Transverse colon (tissue), 4 donors: ENCODE measurements at regions not wholly inside any gene's neighbourhood (a gene's known extent, or its start where the extent isn't known, plus 50 kb on each side); places are given as distances from the start of the nearest gene placed in this dataset.

Experiments used
- DNase-seq: peaks from one replicate; pipeline ENCODE4 v3.0.0-alpha.2; 2019
- H3K27ac ChIP-seq, 4 donors: fragments of 200-600 bp; sonication (generic); 2 replicates each; pipeline ENCODE4 v1.5.1; 2016 to 2018; ENCODE audit warnings: inconsistent platforms in 4 of 4
- H3K27me3 ChIP-seq: fragments of 200-600 bp; sonication (generic); 2 replicates; pipeline ENCODE4 v1.5.1; 2017; ENCODE audit warnings: inconsistent platforms
- H3K36me3 ChIP-seq, 4 donors: fragments of 200-600 bp; sonication (generic); 2 replicates each; pipeline ENCODE4 v1.5.1; 2017 to 2019; ENCODE audit warnings: inconsistent platforms in 4 of 4
- H3K4me1 ChIP-seq, 4 donors: fragments of 200-600 bp; sonication (generic); 2 replicates each; pipeline ENCODE4 v1.5.1; 2017 to 2020; ENCODE audit warnings: inconsistent platforms in 4 of 4
- H3K4me3 ChIP-seq, 4 donors: fragments of 200-600 bp; sonication (generic); 1 replicate in 1 of 4; 2 replicates in 3 of 4; pipeline versions ENCODE4 v1.5.1 to v1.6.1; 2017 to 2019; ENCODE audit warnings: inconsistent platforms in 4 of 4
- H3K9me3 ChIP-seq, 2 donors: fragments of 200-600 bp; sonication (generic); 2 replicates each; pipeline ENCODE4 v1.5.1; 2017 to 2019; ENCODE audit warnings: inconsistent platforms in 2 of 2
- CTCF ChIP-seq, 5 experiments: fragments of 200-600 bp in 3 of 5; fragments of 450-650 bp in 2 of 5; sonication (generic) in 3 of 5; IDR thresholded peaks; 1 replicate in 2 of 5; 2 replicates in 3 of 5; pipeline ENCODE4 v1.5.1; 2016 to 2017; ENCODE audit warnings: antibody characterized with exemption in 5 of 5, inconsistent platforms in 3 of 5, mild to moderate bottlenecking in 2 of 5, moderate library complexity in 1 of 5
- EP300 ChIP-seq: sonication (generic); formaldehyde crosslinking; IDR thresholded peaks from one replicate; pipeline ENCODE4 v1.6.1; 2017; ENCODE audit warnings: antibody characterized with exemption, low read depth
- POLR2A ChIP-seq: fragments of 450-650 bp; IDR thresholded peaks from one replicate; pipeline ENCODE4 v1.6.1; 2016; ENCODE audit warnings: antibody characterized with exemption, mild to moderate bottlenecking, moderate library complexity
- POLR2AphosphoS5 ChIP-seq, 3 donors: sonication (generic); formaldehyde crosslinking; IDR thresholded peaks; one replicate each; pipeline ENCODE4 v1.6.1; 2016; ENCODE audit warnings: antibody characterized with exemption in 3 of 3
- WGBS, 2 donors: methylation state at CpG; one replicate each; pipeline ENCODE4 v1.1.5; 2018; ENCODE audit warnings: low coverage in 1 of 2; 5-methylcytosine and 5-hydroxymethylcytosine counted together
- in situ Hi-C, 4 donors: fragments of 200-750 bp; cut with MboI; loops; one replicate each; pipeline versions ENCODE4 v1.15.0 to v1.15.1; 2017; ENCODE audit warnings: low sequenced_read_pairs in 3 of 4, low pct_ligation_motif_present in 1 of 4, low pct_unique_long_range_greater_than_20kb in 1 of 4
- intact Hi-C: fragments of 100-400 bp; cut with DNase I; formaldehyde crosslinking; loops from one replicate; pipeline ENCODE4 v1.15.1; 2023; ENCODE audit warnings: low total_unique reads

- Histone ChIP-seq H3K4me1 (no peaks in the 10 kb centered on the region), H3K27ac (no peak overlapping the region), H3K36me3 (no peaks in the 10 kb centered on the region), H3K9me3 (no peaks in the 10 kb centered on the region), H3K4me3 (no peak overlapping the region), H3K27me3 (no peaks in the 10 kb centered on the region)
- in situ Hi-C loops (no loop called here), intact Hi-C loops (no loop called here)
- TF ChIP-seq EP300, result no peak
- no peak for TF ChIP-seq POLR2AphosphoS5 (IDR thresholded peaks at IDR 0.05)
- TF ChIP-seq CTCF (IDR thresholded peaks at IDR 0.05), result no peak
- TF ChIP-seq POLR2A, result no peak
- 34 to 68% methylated on average over 2 to 3 of the region's 3 CpGs for WGBS, 2 donors
- DNase-seq, result no peak
Observed at GRCh38 chr6:9717568-9717967, 697.3 kb downstream of the TFAP2A start.

- H3K27ac ChIP-seq, result no peak overlapping the region
- H3K27me3 ChIP-seq, result no peaks in the 10 kb centered on the region
- no peak overlapping the region for H3K4me3 ChIP-seq
- H3K9me3 ChIP-seq, result no peaks in the 10 kb centered on the region
- in situ Hi-C loops (no loop called here), intact Hi-C loops (no loop called here)
- no peaks in the 10 kb centered on the region for H3K4me1 ChIP-seq
- 95% methylated on average over 1 of the region's 1 CpG; no CpG with 5 or more reads in 1 of the 2 donors for WGBS, 2 donors
- no peaks in the 10 kb centered on the region for H3K36me3 ChIP-seq
- DNase-seq, result no peak
- no peak for TF ChIP-seq EP300
- no peak for TF ChIP-seq POLR2A
- no peak for TF ChIP-seq CTCF (IDR thresholded peaks at IDR 0.05)
- TF ChIP-seq POLR2AphosphoS5 (IDR thresholded peaks at IDR 0.05), result no peak
Observed at GRCh38 chr6:9711365-9711764, 703.5 kb downstream of the TFAP2A start.

GRCh38 chr6:9710574-9710973, 704.3 kb downstream of the TFAP2A start:
- no peaks in the 10 kb centered on the region for H3K36me3 ChIP-seq
- H3K4me1 ChIP-seq, result no peaks in the 10 kb centered on the region
- no peaks in the 10 kb centered on the region for H3K27me3 ChIP-seq
- intact Hi-C loops (no loop called here), in situ Hi-C loops (no loop called here)
- H3K27ac ChIP-seq, result no peak overlapping the region
- TF ChIP-seq EP300 (no peak), POLR2AphosphoS5 (IDR thresholded peaks at IDR 0.05) (no peak)
- 52 to 57% methylated on average over 2 of the region's 2 CpGs for WGBS, 2 donors
- no peaks in the 10 kb centered on the region for H3K9me3 ChIP-seq
- no peak overlapping the region for H3K4me3 ChIP-seq
- no peak for DNase-seq

- H3K27ac ChIP-seq, result no peak overlapping the region
- no peak for TF ChIP-seq EP300
- no peak for TF ChIP-seq POLR2A
- TF ChIP-seq CTCF (IDR thresholded peaks at IDR 0.05), result no peak
- no peaks in the 10 kb centered on the region for H3K27me3 ChIP-seq
- 54 to 77% methylated on average over 2 of the region's 2 CpGs for WGBS, 2 donors
- no peaks in the 10 kb centered on the region for H3K36me3 ChIP-seq
- H3K9me3 ChIP-seq, result no peaks in the 10 kb centered on the region
- no peaks in the 10 kb centered on the region for H3K4me1 ChIP-seq
- intact Hi-C loops (no loop called here), in situ Hi-C loops (no loop called here)
- no peak overlapping the region for H3K4me3 ChIP-seq
- no peak for DNase-seq
Observed at GRCh38 chr6:9708600-9708999, 706.3 kb downstream of the TFAP2A start.

GRCh38 chr6:9704989-9705388, 709.9 kb downstream of the TFAP2A start:
- in situ Hi-C loops, result no loop called here
- no peak for TF ChIP-seq POLR2A
- TF ChIP-seq CTCF (IDR thresholded peaks at IDR 0.05), result no peak
- intact Hi-C loops, result no loop called here
- Histone ChIP-seq H3K27ac (no peak overlapping the region), H3K4me1 (no peaks in the 10 kb centered on the region), H3K36me3 (no peaks in the 10 kb centered on the region), H3K9me3 (no peaks in the 10 kb centered on the region), H3K27me3 (no peaks in the 10 kb centered on the region), H3K4me3 (no peak overlapping the region)
- 59 to 83% methylated on average over 2 of the region's 2 CpGs for WGBS, 2 donors
- DNase-seq, result no peak
